GM06990 (cell line): ENCODE measurements at regions not wholly inside any gene's neighbourhood (a gene's known extent, or its start where the extent isn't known, plus 50 kb on each side); places are given as distances from the start of the nearest gene placed in this dataset.

ENCODE experiments used
- DNase-seq: peaks from one replicate; pipeline ENCODE4 v3.0.0-alpha.2; 2011; ENCODE audit not compliant: insufficient read length; ENCODE audit errors: extremely low read depth
- H3K27me3 ChIP-seq: replicated peaks from 2 replicates; pipeline ENCODE4 v1.6.0; 2011; ENCODE audit warnings: low read length; ENCODE audit not compliant: control insufficient read depth, insufficient read depth
- H3K36me3 ChIP-seq: 2 replicates; pipeline ENCODE4 v1.5.1; 2011; ENCODE audit warnings: low read length; ENCODE audit not compliant: control insufficient read depth, insufficient read depth
- H3K4me3 ChIP-seq: replicated peaks from 2 replicates; pipeline ENCODE4 v1.5.1; 2011; ENCODE audit warnings: low read depth, mild to moderate bottlenecking, control low read depth, low read length
- TF ChIP-seq, protein P1 (sequence below): IDR thresholded peaks from 2 replicates; pipeline ENCODE4 v1.5.1; 2011; ENCODE audit warnings: low read length, control low read depth, mild to moderate bottlenecking, inconsistent platforms; ENCODE audit not compliant: insufficient read depth, poor library complexity, severe bottlenecking

DNA sequence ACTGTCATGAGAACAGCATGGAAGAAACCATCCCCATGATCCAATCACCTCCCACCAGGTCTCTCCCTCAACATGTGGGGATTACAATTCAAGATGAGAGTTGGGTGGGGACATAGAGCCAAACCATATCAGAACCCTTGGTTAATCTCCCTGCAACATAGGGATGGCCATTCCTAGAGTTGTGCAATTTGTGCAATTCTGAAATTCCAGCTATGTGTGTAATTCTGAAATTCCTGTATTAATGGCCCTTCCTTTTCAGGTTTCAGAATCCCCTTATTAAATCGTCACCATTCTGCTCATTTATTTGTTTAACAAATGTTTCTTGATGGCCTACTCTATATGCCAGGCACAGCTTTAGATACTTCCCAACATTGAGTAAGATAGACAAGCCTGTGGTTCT, 282.6 kb downstream of the SMARCA2 start:
- H3K27me3 ChIP-seq: no peaks in the 10 kb centered on the region; the same call in none of the 2 replicates
- TF ChIP-seq, protein P1, sequence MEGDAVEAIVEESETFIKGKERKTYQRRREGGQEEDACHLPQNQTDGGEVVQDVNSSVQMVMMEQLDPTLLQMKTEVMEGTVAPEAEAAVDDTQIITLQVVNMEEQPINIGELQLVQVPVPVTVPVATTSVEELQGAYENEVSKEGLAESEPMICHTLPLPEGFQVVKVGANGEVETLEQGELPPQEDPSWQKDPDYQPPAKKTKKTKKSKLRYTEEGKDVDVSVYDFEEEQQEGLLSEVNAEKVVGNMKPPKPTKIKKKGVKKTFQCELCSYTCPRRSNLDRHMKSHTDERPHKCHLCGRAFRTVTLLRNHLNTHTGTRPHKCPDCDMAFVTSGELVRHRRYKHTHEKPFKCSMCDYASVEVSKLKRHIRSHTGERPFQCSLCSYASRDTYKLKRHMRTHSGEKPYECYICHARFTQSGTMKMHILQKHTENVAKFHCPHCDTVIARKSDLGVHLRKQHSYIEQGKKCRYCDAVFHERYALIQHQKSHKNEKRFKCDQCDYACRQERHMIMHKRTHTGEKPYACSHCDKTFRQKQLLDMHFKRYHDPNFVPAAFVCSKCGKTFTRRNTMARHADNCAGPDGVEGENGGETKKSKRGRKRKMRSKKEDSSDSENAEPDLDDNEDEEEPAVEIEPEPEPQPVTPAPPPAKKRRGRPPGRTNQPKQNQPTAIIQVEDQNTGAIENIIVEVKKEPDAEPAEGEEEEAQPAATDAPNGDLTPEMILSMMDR: no peak
- H3K4me3 ChIP-seq: no peak overlapping the region
- no peak for DNase-seq
- H3K36me3 ChIP-seq: no peaks in the 10 kb centered on the region

DNA sequence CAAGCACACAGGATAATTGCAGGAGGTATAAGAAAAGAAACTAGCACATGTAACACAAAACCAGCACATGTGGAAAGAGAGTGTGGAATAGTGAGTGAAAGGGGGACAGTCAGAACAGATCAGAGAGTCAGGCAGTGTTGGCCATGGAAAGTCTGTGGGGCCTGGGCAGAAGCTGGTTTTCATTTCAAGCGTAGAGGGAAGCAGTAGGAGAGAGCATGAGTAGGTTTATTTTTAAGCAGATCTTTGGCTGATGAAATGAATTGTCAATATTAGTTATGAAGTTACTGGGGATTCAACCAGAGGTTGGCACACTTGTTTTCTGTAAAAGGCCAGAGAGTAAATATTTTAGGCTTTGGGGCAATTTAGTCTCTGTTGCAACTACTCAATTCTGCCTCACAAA, 283.1 kb downstream of the SMARCA2 start:
- DNase-seq: no peak
- Histone ChIP-seq H3K4me3 (no peak overlapping the region), H3K36me3 (no peaks in the 10 kb centered on the region), H3K27me3 (no peaks in the 10 kb centered on the region; the same call in none of the 2 replicates)
- TF ChIP-seq, protein P1: no peak

DNA sequence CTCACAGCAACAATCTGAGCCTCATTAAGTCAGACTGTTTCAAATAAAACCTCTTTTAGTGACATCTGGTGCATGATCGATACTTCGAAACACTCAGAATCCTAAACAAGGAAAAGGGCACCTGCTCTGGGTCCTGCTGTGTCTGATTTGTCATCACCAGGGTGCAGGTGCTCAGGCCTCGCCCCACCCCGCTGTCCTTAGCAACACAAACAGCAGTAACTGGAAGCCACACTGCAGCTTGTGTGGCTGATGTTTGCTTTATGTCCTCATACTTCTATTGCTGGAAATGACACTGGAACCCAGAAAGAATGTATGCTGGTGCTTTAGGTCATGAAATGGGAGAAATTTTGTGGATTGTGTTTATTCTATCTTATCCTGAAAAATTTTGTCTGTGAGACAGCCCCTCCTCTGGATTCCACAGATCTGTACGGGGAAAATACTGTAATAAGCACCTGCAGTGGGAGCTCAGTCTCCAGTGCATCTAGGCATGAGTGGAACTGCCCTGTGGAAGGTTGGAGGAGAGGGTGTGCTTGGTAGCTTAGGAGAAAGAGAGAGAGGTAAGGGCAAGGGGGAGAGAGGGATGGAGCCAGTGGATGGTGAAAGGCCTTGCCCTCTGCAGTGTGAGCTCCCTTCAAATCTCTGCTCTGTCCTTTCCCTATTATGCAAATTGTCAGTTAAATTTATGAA, 284.2 kb downstream of the SMARCA2 start:
- TF ChIP-seq, protein P1: no peak
- Histone ChIP-seq H3K4me3 (no peak overlapping the region), H3K27me3 (no peaks in the 10 kb centered on the region; the same call in none of the 2 replicates), H3K36me3 (no peaks in the 10 kb centered on the region)
- no peak for DNase-seq

DNA sequence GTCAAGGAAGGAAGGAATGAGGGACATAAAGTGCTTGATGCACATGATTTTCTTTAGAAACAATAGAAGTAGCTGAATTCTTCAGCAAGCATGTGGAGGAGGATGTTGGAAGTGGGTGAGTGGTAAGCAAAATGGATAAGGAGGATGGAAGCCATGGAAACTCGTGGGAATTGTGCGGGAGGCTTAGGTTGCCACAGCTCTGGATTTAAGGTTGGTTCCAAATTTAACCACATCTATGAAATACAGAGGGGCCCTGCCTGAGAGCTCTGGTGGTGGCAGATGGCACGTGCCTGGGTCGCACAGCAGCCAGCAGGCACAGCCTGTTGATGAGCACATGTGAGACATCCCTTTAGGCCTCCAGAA, 284.7 kb downstream of the SMARCA2 start:
- H3K36me3 ChIP-seq: no peaks in the 10 kb centered on the region
- TF ChIP-seq, protein P1: no peak
- no peak overlapping the region for H3K4me3 ChIP-seq
- no peaks in the 10 kb centered on the region; the same call in none of the 2 replicates for H3K27me3 ChIP-seq
- DNase-seq: no peak

DNA sequence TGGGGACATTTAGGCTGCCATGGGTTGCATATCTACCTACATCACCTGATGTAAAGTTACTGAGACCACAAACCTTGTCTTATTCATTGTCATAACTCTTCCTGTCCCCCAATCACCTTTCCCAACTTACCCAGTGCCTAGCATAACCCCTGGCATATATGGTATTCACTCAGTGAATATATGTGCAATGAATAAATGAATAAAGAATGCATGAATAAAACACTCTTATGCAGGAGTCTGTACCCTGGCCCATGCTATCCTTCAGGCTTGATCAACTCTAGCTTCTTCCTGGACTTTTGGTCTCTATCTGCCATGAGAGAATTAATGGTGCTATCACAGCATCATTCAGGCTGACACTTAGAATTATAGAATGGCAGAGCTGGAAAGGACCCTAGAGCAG, 285.2 kb downstream of the SMARCA2 start:
- Histone ChIP-seq H3K4me3 (no peak overlapping the region), H3K36me3 (no peaks in the 10 kb centered on the region), H3K27me3 (no peaks in the 10 kb centered on the region; the same call in none of the 2 replicates)
- DNase-seq: no peak
- TF ChIP-seq, protein P1: no peak

DNA sequence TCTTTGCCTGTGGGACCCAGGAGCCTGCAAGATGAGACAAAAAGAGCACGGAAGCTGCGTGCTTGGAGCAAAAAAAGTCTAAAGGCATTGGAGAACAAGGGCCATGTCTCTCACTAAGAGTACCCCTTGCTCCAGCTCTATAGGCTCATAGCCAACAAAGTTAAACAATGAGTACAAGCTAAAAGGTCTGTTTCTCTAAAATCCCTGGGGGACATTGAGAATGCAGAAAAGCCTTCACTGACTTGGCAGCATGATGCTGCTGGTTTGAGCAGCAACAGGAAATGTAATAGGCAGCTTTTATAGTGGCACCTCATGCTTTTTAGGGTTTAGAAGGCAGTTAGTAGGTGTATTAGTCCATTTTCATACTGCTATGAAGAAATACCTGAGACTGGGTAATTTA, 287.5 kb downstream of the SMARCA2 start:
- DNase-seq: no peak
- Histone ChIP-seq H3K27me3 (no peaks in the 10 kb centered on the region; the same call in 1 of the 2 replicates), H3K4me3 (no peak overlapping the region), H3K36me3 (no peaks in the 10 kb centered on the region)
- TF ChIP-seq, protein P1: no peak
